HCT116 (cell line): ENCODE measurements at regions not wholly inside any gene's neighbourhood (a gene's known extent, or its start where the extent isn't known, plus 50 kb on each side); places are given as distances from the start of the nearest gene placed in this dataset.

Source experiments
- ATAC-seq: fragments of 200-7000 bp; cut with Tn5 transposase; 2 replicates; pipeline ENCODE4 v1.9.1; 2020; ENCODE audit warnings: mild to moderate bottlenecking, moderate library complexity
- BruUV-seq: library from RNA; stranded (reverse); fragments of 400-500 nt; replicated peaks from 2 replicates; lab custom pipeline; 2021; lab: Mats Ljungman, UMichigan
- CTCF ChIA-PET: fragments of 300-600 bp; sonication (Branson Sonifier 250); formaldehyde crosslinking; loops from one replicate; lab custom pipeline; 2021; ENCODE audit warnings: antibody characterized with exemption; lab: Charles Lee
- POLR2A ChIA-PET: fragments of 300-600, 350-600 bp; sonication (Branson Sonifier 250); formaldehyde crosslinking; loops from one replicate; lab custom pipeline; 2021; ENCODE audit warnings: antibody characterized with exemption; lab: Charles Lee
- RAD21 ChIA-PET, 2 experiments: fragments of 300-600 bp; sonication (Branson Sonifier 250); formaldehyde crosslinking; loops; one replicate each; lab custom pipeline; 2023; ENCODE audit warnings: low total read pairs in 2 of 2; ENCODE audit not compliant: uncharacterized antibody in 2 of 2, unreplicated experiment in 2 of 2, low non-redundant PET in 1 of 2; lab: Charles Lee
- DNase-seq: peaks from one replicate; pipeline ENCODE4 v3.0.0-alpha.2; 2010; ENCODE audit warnings: low read depth, low spot score
- H2AFZ ChIP-seq: fragments of 200-600 bp; shearing (Covaris generic), sonication (generic); 2 replicates; pipeline ENCODE4 v1.6.1; 2017; ENCODE audit warnings: low read depth, mixed run types, mixed read lengths, antibody characterized with exemption, low read length; ENCODE audit not compliant: poor library complexity, severe bottlenecking
- H3K27ac ChIP-seq: 2 replicates; pipeline ENCODE4 v1.5.1; 2012; ENCODE audit warnings: low read depth, low read length
- H3K27me3 ChIP-seq: fragments of 200-600 bp; sonication (generic); 2 replicates; pipeline ENCODE4 v1.6.1; 2016; ENCODE audit warnings: mixed run types, low read length, mixed read lengths; ENCODE audit not compliant: insufficient read depth
- H3K36me3 ChIP-seq, 2 experiments: fragments of 200-500 bp in 1 of 2; fragments of 200-600 bp in 1 of 2; sonication (Bioruptor generic) in 1 of 2; sonication (generic) in 1 of 2; 2 replicates each; pipeline versions ENCODE4 v1.5.1 to v1.6.1; 2014 to 2016; ENCODE audit warnings: low read length in 2 of 2, inconsistent platforms in 1 of 2, mixed read lengths in 1 of 2, mixed run types in 1 of 2; ENCODE audit not compliant: insufficient read depth in 2 of 2, control insufficient read depth in 1 of 2
- H3K4me1 ChIP-seq, 2 experiments: fragments of 200-600 bp in 1 of 2; sonication (generic) in 1 of 2; 2 replicates each; pipeline versions ENCODE4 v1.5.1 to v1.6.1; 2012 to 2017; ENCODE audit warnings: low read length in 2 of 2, inconsistent platforms in 1 of 2, mild to moderate bottlenecking in 1 of 2, mixed read lengths in 1 of 2, mixed run types in 1 of 2, moderate library complexity in 1 of 2; ENCODE audit not compliant: insufficient read depth in 2 of 2, control insufficient read depth in 1 of 2
- H3K4me2 ChIP-seq: fragments of 200-600 bp; sonication (generic); 2 replicates; pipeline ENCODE4 v1.6.1; 2017; ENCODE audit warnings: mixed run types, low read length, mixed read lengths
- H3K4me3 ChIP-seq, 2 experiments: fragments of 200-600 bp in 1 of 2; sonication (generic) in 1 of 2; replicated peaks in 1 of 2; 2 replicates each; pipeline ENCODE4 v1.5.1; 2011 to 2016; ENCODE audit warnings: low read length in 2 of 2, control low read depth in 1 of 2, low read depth in 1 of 2, mild to moderate bottlenecking in 1 of 2, mixed read lengths in 1 of 2, mixed run types in 1 of 2
- H3K79me2 ChIP-seq: fragments of 200-600 bp; sonication (generic); 2 replicates; pipeline ENCODE4 v1.6.1; 2017; ENCODE audit warnings: mild to moderate bottlenecking, mixed run types, low read length, moderate library complexity, mixed read lengths; ENCODE audit not compliant: insufficient read depth
- H3K9ac ChIP-seq: fragments of 200-600 bp; sonication (generic); 2 replicates; pipeline ENCODE4 v1.6.1; 2016; ENCODE audit warnings: low read length, mixed read lengths
- H3K9me2 ChIP-seq: fragments of 200-600 bp; sonication (generic), shearing (Covaris generic); 2 replicates; pipeline ENCODE4 v1.6.1; 2017; ENCODE audit warnings: mixed run types, mild to moderate bottlenecking, moderate library complexity; ENCODE audit not compliant: insufficient read depth
- H3K9me3 ChIP-seq, 2 experiments: fragments of 200-500 bp in 1 of 2; fragments of 200-600 bp in 1 of 2; sonication (Bioruptor generic) in 1 of 2; sonication (generic) in 1 of 2; 2 replicates each; pipeline ENCODE4 v1.6.1; 2014 to 2017; ENCODE audit warnings: low read length in 2 of 2, mixed read lengths in 2 of 2, inconsistent platforms in 1 of 2, low read depth in 1 of 2, mild to moderate bottlenecking in 1 of 2, mixed run types in 1 of 2, moderate library complexity in 1 of 2; ENCODE audit not compliant: control insufficient read depth in 1 of 2, insufficient read depth in 1 of 2
- H4K20me1 ChIP-seq: fragments of 200-600 bp; sonication (generic), shearing (Covaris generic); 2 replicates; pipeline ENCODE4 v1.6.1; 2017; ENCODE audit warnings: mixed run types, mild to moderate bottlenecking, moderate library complexity; ENCODE audit not compliant: insufficient read depth
- ATF3 ChIP-seq: IDR thresholded peaks from 2 replicates; pipeline ENCODE4 v1.6.1; 2012
- ELF1 ChIP-seq: IDR thresholded peaks from 2 replicates; pipeline ENCODE4 v1.6.1; 2012; ENCODE audit warnings: low read depth, borderline replicate concordance
- EZH2 ChIP-seq: fragments of 200-600 bp; sonication (generic); IDR thresholded peaks from 2 replicates; pipeline ENCODE4 v1.6.1; 2017; ENCODE audit warnings: antibody characterized with exemption, mixed run types
- FOSL1 ChIP-seq: IDR thresholded peaks from 2 replicates; pipeline ENCODE4 v1.6.1; 2012; ENCODE audit warnings: low read depth
- JUND ChIP-seq: IDR thresholded peaks from 2 replicates; pipeline ENCODE4 v1.6.1; 2012
- MAX ChIP-seq: IDR thresholded peaks from 2 replicates; pipeline ENCODE4 v1.6.1; 2012
- POLR2A ChIP-seq: IDR thresholded peaks from 2 replicates; pipeline ENCODE4 v1.7.0; 2011; ENCODE audit warnings: borderline replicate concordance; ENCODE audit not compliant: insufficient read depth, insufficient read length; ENCODE audit errors: extremely low read depth
- POLR2AphosphoS5 ChIP-seq: IDR thresholded peaks from 2 replicates; pipeline ENCODE4 v1.6.1; 2011; ENCODE audit warnings: mild to moderate bottlenecking, low read depth, low read length, moderate library complexity
- SIN3A ChIP-seq: IDR thresholded peaks from 2 replicates; pipeline ENCODE4 v1.6.1; 2012; ENCODE audit warnings: low read depth
- TCF7L2 ChIP-seq: IDR thresholded peaks from 2 replicates; pipeline ENCODE4 v1.7.0; 2011; ENCODE audit warnings: borderline replicate concordance, inconsistent platforms; ENCODE audit not compliant: insufficient read depth, insufficient read length; ENCODE audit errors: extremely low read depth
- YY1 ChIP-seq: IDR thresholded peaks from 2 replicates; pipeline ENCODE4 v1.6.1; 2011; ENCODE audit warnings: low read length, low read depth, moderate library complexity, mild to moderate bottlenecking; ENCODE audit not compliant: insufficient replicate concordance; ENCODE audit errors: extremely low read depth
- ZFX ChIP-seq: fragments of 450-650 bp; IDR thresholded peaks from 2 replicates; pipeline ENCODE4 v1.6.1; 2017
- ZNF274 ChIP-seq: fragments of 200-500 bp; sonication (Bioruptor generic); IDR thresholded peaks from 2 replicates; pipeline ENCODE4 v1.6.1; 2014; ENCODE audit warnings: mild to moderate bottlenecking, low read depth, low read length, inconsistent platforms
- intact Hi-C: fragments of 100-400 bp; cut with micrococcal nuclease; formaldehyde crosslinking; loops from 2 replicates; pipeline ENCODE4 v1.10.0; 2022

- no peak for TF ChIP-seq MAX
- TF ChIP-seq FOSL1 = no peak
- TF ChIP-seq YY1 = no peak
- TF ChIP-seq TCF7L2 = no peak
- BruUV-seq = no TSS peak
- H3K4me1 ChIP-seq = no peaks in the 10 kb centered on the region
Observed at GRCh38 chr20:24241466-24241865, 228.0 kb upstream of the SYNDIG1 start.

GRCh38 chr20:24236963-24237362 is 232.5 kb upstream of the SYNDIG1 start:
- no peaks in the 10 kb centered on the region for H3K4me1 ChIP-seq
- intact Hi-C loops = no loop called here
- no peaks in the 10 kb centered on the region for H4K20me1 ChIP-seq
- no peaks in the 10 kb centered on the region for H3K79me2 ChIP-seq
- H2AFZ ChIP-seq = no peak overlapping the region
- no peak overlapping the region for H3K4me3 ChIP-seq
- H3K9me3 ChIP-seq = peaks cover 0 to 4% of the 10 kb centered on the region in 2 experiments; a peak in 2 of 4 replicates
- ChIA-PET POLR2A (no interaction called here), RAD21 (no interaction called here), CTCF (no interaction called here)
- DNase-seq = no peak
- H3K4me2 ChIP-seq = no peak overlapping the region
- ATAC-seq = no peak
- H3K9ac ChIP-seq = no peak overlapping the region
- H3K36me3 ChIP-seq = no peaks in the 10 kb centered on the region
- H3K9me2 ChIP-seq = no peaks in the 10 kb centered on the region
- H3K27ac ChIP-seq = no peak overlapping the region
- no TSS peak for BruUV-seq
- TF ChIP-seq MAX (no peak), ATF3 (no peak), TCF7L2 (no peak), ZNF274 (no peak), SIN3A (no peak), POLR2A (no peak), ELF1 (no peak), ZFX (no peak), EZH2 (no peak), JUND (no peak), POLR2AphosphoS5 (no peak)
- TF ChIP-seq, all 23 proteins: peak for 0
- no peaks in the 10 kb centered on the region for H3K27me3 ChIP-seq

More at GRCh38 chr20:24241466-24241865, 228.0 kb upstream of the SYNDIG1 start:
- no peaks in the 10 kb centered on the region for H4K20me1 ChIP-seq
- POLR2A ChIA-PET = no interaction called here
- no peak overlapping the region for H3K9ac ChIP-seq
- no peak for DNase-seq
- RAD21 ChIA-PET = no interaction called here
- no peak overlapping the region for H3K4me2 ChIP-seq
- H3K27me3 ChIP-seq = no peaks in the 10 kb centered on the region
- H3K79me2 ChIP-seq = no peaks in the 10 kb centered on the region
- CTCF ChIA-PET = no interaction called here
- no peaks in the 10 kb centered on the region for H3K36me3 ChIP-seq
- H3K9me3 ChIP-seq = peaks cover 0 to 4% of the 10 kb centered on the region in 2 experiments; a peak in 2 of 4 replicates
- no peak overlapping the region for H2AFZ ChIP-seq
- no peaks in the 10 kb centered on the region for H3K9me2 ChIP-seq
- no peak overlapping the region for H3K4me3 ChIP-seq
- no peak overlapping the region for H3K27ac ChIP-seq
- intact Hi-C loops = no loop called here
- no peak for ATAC-seq
